Hepatocyte (in vitro differentiated cells): ENCODE measurements at regions not wholly inside any gene's neighbourhood (a gene's known extent, or its start where the extent isn't known, plus 50 kb on each side); places are given as distances from the start of the nearest gene placed in this dataset.

Experiments used
- CTCF ChIP-seq: fragments of 200-600 bp; sonication (generic); IDR thresholded peaks from 2 replicates; pipeline ENCODE4 v1.5.1; 2016; ENCODE audit warnings: antibody characterized with exemption, mild to moderate bottlenecking; ENCODE audit not compliant: poor library complexity
- EZH2 ChIP-seq: fragments of 200-600 bp; sonication (generic); IDR thresholded peaks from 2 replicates; pipeline ENCODE4 v1.6.1; 2016; ENCODE audit warnings: antibody characterized with exemption, mild to moderate bottlenecking, borderline replicate concordance
- EZH2phosphoT487 ChIP-seq: fragments of 200-600 bp; sonication (generic); IDR thresholded peaks from one replicate; pipeline ENCODE4 v1.6.1; 2018; ENCODE audit warnings: antibody characterized with exemption, mild to moderate bottlenecking, low read depth, moderate library complexity; ENCODE audit not compliant: unreplicated experiment, severe bottlenecking

GRCh38 chr3:187999821-188000220 lies 154.1 kb upstream of the LPP start:
- TF ChIP-seq EZH2phosphoT487 = no peak
- TF ChIP-seq CTCF = no peak
- TF ChIP-seq EZH2 = no peak
